BE2C (cell line): ENCODE measurements at regions not wholly inside any gene's neighbourhood (a gene's known extent, or its start where the extent isn't known, plus 50 kb on each side); places are given as distances from the start of the nearest gene placed in this dataset.

Source experiments
- DNase-seq: peaks from one replicate; pipeline ENCODE4 v3.0.0-alpha.2; 2020
- H3K27me3 ChIP-seq: fragments of 250-450 bp; sonication (Bioruptor Pico); 2 replicates; pipeline ENCODE4 v1.5.1; 2020; ENCODE audit warnings: mild to moderate bottlenecking
- H3K36me3 ChIP-seq: fragments of 250-450 bp; sonication (Bioruptor Pico); 2 replicates; pipeline ENCODE4 v1.5.1; 2020; ENCODE audit warnings: mild to moderate bottlenecking
- H3K4me1 ChIP-seq: fragments of 250-450 bp; sonication (Bioruptor Pico); 2 replicates; pipeline ENCODE4 v1.5.1; 2020
- H3K4me3 ChIP-seq: 2 replicates; pipeline ENCODE4 v1.5.1; 2011; ENCODE audit warnings: low read depth, low read length
- H3K9me3 ChIP-seq: fragments of 250-450 bp; sonication (Bioruptor Pico); 2 replicates; pipeline ENCODE4 v1.5.1; 2020
- TF ChIP-seq, protein P1 (sequence below): IDR thresholded peaks from 2 replicates; pipeline ENCODE4 v1.5.1; 2012; ENCODE audit warnings: mild to moderate bottlenecking, low read depth, low read length

GRCh38 chr12:19683178-19683927 is 244.1 kb downstream of the AEBP2 start:
- no peak overlapping the region for H3K4me3 ChIP-seq
- no peaks in the 10 kb centered on the region for H3K36me3 ChIP-seq
- H3K27me3 ChIP-seq: no peaks in the 10 kb centered on the region
- peaks cover 5% of the 10 kb centered on the region for H3K4me1 ChIP-seq
- DNase-seq: no peak
- TF ChIP-seq, protein P1, sequence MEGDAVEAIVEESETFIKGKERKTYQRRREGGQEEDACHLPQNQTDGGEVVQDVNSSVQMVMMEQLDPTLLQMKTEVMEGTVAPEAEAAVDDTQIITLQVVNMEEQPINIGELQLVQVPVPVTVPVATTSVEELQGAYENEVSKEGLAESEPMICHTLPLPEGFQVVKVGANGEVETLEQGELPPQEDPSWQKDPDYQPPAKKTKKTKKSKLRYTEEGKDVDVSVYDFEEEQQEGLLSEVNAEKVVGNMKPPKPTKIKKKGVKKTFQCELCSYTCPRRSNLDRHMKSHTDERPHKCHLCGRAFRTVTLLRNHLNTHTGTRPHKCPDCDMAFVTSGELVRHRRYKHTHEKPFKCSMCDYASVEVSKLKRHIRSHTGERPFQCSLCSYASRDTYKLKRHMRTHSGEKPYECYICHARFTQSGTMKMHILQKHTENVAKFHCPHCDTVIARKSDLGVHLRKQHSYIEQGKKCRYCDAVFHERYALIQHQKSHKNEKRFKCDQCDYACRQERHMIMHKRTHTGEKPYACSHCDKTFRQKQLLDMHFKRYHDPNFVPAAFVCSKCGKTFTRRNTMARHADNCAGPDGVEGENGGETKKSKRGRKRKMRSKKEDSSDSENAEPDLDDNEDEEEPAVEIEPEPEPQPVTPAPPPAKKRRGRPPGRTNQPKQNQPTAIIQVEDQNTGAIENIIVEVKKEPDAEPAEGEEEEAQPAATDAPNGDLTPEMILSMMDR: no peak
- H3K9me3 ChIP-seq: no peaks in the 10 kb centered on the region

GRCh38 chr12:19687371-19687770 is 248.1 kb downstream of the AEBP2 start:
- H3K4me3 ChIP-seq: no peak overlapping the region

DNA sequence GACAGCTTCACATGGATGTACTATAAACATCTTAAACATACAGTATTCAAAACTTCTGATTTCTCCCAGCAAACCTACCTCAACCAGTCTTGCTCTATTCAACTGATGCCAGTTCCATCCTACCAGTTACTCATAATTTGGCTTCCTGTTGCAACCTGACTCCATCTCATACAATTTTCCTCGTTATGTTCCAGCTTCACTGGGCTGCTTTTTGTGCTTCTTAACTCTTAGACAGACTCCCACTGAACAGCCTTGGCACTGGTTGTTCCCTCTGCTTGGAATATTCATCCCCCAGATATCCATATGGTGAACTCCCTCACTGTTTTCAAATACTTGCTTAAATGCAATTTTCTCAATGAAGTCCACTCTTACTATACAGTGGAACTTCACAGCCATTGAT is 249.2 kb downstream of the AEBP2 start:
- no peaks in the 10 kb centered on the region for H3K9me3 ChIP-seq
- TF ChIP-seq, protein P1: no peak
- no peak overlapping the region for H3K4me3 ChIP-seq
- DNase-seq: no peak
- no peaks in the 10 kb centered on the region for H3K4me1 ChIP-seq
- no peaks in the 10 kb centered on the region for H3K36me3 ChIP-seq
- H3K27me3 ChIP-seq: no peaks in the 10 kb centered on the region

More at GRCh38 chr12:19687371-19687770, 248.1 kb downstream of the AEBP2 start:
- no peaks in the 10 kb centered on the region for H3K36me3 ChIP-seq
- no peak for DNase-seq
- no peaks in the 10 kb centered on the region for H3K27me3 ChIP-seq
- TF ChIP-seq, protein P1: no peak
- H3K9me3 ChIP-seq: no peaks in the 10 kb centered on the region
- no peaks in the 10 kb centered on the region for H3K4me1 ChIP-seq

DNA sequence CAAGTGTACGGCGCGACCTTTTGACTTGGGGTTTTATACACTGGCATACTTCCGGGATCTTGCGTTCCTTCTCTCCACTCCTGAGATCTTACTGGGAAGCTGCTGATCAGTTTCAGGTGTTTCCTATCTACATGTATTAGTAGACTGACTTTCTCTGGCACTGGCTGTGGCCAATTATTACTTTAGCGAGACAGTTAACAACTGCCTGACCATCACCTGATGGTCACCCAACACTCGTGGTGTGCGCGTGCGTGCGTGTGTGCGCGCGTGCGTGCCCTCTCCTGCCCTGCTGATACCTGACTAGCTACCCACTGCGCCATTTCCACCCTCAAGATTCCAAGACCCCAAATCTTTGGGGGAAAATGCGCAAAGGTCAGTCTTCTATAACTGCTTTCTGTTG is 249.9 kb downstream of the AEBP2 start:
- H3K4me1 ChIP-seq: no peaks in the 10 kb centered on the region
- H3K36me3 ChIP-seq: no peaks in the 10 kb centered on the region
- no peak overlapping the region for H3K4me3 ChIP-seq
- TF ChIP-seq, protein P1: no peak
- H3K9me3 ChIP-seq: no peaks in the 10 kb centered on the region
- no peaks in the 10 kb centered on the region for H3K27me3 ChIP-seq
- DNase-seq: no peak

- Histone ChIP-seq H3K4me1 (no peaks in the 10 kb centered on the region), H3K27me3 (no peaks in the 10 kb centered on the region), H3K9me3 (no peaks in the 10 kb centered on the region), H3K36me3 (no peaks in the 10 kb centered on the region), H3K4me3 (no peak overlapping the region)
- DNase-seq: no peak
- TF ChIP-seq, protein P1: no peak
Measured at GRCh38 chr12:19689801-19690472, 250.6 kb downstream of the AEBP2 start.

DNA sequence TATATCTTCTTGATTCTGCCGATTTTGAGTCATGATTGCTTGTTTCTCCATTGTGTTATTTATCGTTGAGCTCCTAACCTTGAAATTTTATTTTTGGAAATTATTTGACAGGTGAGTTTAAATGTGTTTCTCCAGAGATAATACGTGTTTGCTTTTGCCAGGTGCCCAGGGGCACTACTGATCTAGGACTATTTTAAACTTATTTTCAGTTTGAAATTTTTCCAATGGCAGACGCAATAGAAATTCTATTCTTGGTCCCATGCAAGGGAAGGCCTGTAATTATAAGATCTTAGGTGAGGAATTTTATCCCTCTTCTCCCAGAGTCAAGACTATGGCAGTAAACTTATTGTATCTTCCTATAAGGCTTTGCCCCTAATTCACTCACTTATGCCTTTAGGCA is 252.8 kb downstream of the AEBP2 start:
- no peak for DNase-seq
- Histone ChIP-seq H3K4me3 (no peak overlapping the region), H3K27me3 (no peaks in the 10 kb centered on the region), H3K36me3 (no peaks in the 10 kb centered on the region), H3K4me1 (no peaks in the 10 kb centered on the region), H3K9me3 (no peaks in the 10 kb centered on the region)
- TF ChIP-seq, protein P1: no peak
